ENCODE measurements at regions not wholly inside any gene's neighbourhood (a gene's known extent, or its start where the extent isn't known, plus 50 kb on each side); places are given as distances from the start of the nearest gene placed in this dataset.
"Not testable (repeated sequence)": the region's sequence is repeated elsewhere in the genome, so short reads cannot be mapped to it uniquely, and the experiment has no call there.

DNA sequence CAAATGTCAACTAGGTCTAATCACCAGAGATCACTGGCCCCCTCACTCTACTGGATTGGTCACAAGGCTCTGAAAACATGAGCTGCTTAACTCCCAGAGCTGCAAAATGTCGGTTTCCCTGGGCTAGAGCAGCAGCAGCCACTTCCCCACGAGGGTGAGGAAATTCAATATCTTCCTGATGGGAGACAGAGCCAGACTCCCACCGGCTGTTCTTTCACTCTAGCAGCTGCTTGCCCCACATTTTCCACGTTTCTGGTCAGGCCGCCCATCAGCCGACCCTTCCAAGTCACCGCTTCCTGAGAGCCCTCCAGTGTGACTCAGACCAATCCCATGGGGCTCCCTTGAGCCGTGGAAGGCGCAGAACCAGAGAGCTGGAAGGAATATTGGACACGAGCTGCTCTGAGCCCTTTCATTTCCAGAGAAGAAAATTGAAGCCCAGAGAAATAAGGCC, 227.0 kb downstream of the ADAMTS15 start:
- DNase-seq (ENCODE audit: low spot score): no peak

DNA sequence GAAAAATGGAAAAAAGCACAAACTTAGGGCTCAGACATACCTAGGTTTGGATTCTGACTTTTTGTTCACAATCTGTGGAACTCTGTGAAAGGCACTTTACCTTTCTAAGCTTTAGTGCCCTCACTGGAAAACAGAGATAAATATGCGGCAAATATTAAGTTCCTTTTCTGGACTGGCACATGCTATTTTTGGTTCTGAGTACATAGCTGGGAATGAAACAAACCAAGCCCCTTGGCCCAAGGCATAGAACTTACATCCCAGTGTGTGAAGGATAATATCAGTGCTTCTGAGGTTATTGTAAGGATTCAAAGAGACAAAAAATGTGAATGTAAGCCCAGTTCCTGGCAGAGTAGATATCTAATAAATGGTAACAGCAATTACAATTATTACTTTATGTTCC, 227.5 kb downstream of the ADAMTS15 start:
- DNase-seq (ENCODE audit: low spot score): no peak

GRCh38 chr11:130677486-130678153, 229.2 kb downstream of the ADAMTS15 start:
- no peak for DNase-seq (ENCODE audit: low spot score)

- DNase-seq (ENCODE audit: low spot score): no peak
These were observed 230.8 kb downstream of the ADAMTS15 start for GRCh38 chr11:130679247-130679646.

- not testable (repeated sequence) for DNase-seq (ENCODE audit: low spot score)
These were observed 233.8 kb downstream of the SNX19 start for GRCh38 chr11:130682471-130682870.

DNA sequence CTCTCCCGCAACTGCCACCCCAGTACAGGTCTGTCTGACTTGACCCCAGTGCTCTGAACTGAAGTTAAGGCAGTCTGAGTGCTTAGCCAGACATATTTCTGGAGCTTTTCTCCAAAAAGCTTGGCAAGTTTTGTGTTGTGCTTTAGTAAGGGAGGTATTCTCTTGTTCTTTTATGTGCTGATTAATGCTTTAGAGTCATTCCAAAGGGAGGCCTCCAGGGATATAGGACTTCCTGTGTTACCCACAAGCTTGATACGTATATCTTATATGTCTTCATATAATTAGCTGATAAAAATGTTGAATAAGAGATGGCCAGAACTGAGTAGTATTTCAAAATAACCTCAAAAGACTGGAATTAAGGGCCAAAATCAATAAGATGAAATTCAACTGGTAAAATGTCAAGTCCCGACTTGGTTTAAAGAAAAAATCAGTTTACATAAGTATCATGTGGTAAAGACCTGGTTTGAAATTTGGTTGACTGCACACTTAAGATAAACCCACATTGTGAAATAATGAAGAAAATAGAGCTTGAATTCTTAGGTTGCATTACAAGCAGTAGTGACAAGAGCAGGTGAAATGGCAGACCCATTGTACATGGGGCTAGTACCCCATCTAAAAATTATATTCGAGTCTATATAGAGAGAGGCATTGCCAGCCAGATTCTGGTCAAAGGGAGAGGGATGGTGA, 226.9 kb downstream of the SNX19 start:
- no peak for DNase-seq (ENCODE audit: low spot score)

DNA sequence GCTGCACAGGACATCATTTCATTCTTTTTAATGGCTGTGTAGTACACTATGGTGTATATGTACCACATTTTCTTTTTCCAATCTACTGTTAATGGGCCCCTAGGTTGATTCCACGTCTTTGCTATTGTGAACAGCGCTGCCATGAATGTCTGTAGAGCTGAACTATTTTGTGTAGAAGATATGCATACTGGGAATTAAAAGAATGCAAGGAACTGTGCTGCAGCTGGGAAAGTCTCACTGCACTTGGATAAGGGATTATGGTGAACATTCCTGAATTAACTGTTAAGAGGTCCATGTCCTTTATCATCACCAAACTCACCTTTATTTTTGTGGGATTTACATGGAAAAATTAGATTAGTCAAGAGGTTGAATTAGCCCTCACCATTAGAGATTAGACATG, 224.7 kb downstream of the SNX19 start:
- no peak for DNase-seq (ENCODE audit: low spot score)

GRCh38 chr11:130692220-130692619, 224.1 kb downstream of the SNX19 start:
- no peak for DNase-seq (ENCODE audit: low spot score)

GRCh38 chr11:130693543-130693942, 222.7 kb downstream of the SNX19 start:
- DNase-seq (ENCODE audit: low spot score): no peak

- DNase-seq (ENCODE audit: low spot score): no peak
These were observed 221.7 kb downstream of the SNX19 start for GRCh38 chr11:130694488-130695045.

DNA sequence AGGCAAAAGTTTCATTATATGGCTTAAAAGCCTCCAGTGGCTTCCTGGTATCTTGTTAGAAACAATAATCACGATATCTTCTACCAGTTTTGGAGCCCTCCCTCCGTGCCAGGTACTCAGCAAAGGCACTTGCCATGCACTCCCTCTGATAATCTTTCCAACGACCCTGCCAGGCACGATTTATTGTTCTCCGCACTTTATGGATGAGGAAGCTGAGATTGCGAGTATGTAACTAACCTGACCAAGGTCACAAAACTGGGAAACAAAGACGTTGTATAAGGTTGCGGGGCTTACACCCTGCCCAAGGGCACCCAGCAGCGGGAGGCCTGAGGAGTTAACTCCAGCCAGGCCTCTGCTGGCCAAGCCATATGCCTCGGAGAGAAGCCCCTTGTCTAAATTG, 218.1 kb downstream of the SNX19 start:
- DNase-seq (ENCODE audit: low spot score): no peak

- DNase-seq (ENCODE audit: low spot score): no peak
These were observed 216.7 kb downstream of the SNX19 start for GRCh38 chr11:130699561-130699960.

- DNase-seq (ENCODE audit: low spot score): no peak
These were observed 216.2 kb downstream of the SNX19 start for GRCh38 chr11:130700092-130700491.

DNA sequence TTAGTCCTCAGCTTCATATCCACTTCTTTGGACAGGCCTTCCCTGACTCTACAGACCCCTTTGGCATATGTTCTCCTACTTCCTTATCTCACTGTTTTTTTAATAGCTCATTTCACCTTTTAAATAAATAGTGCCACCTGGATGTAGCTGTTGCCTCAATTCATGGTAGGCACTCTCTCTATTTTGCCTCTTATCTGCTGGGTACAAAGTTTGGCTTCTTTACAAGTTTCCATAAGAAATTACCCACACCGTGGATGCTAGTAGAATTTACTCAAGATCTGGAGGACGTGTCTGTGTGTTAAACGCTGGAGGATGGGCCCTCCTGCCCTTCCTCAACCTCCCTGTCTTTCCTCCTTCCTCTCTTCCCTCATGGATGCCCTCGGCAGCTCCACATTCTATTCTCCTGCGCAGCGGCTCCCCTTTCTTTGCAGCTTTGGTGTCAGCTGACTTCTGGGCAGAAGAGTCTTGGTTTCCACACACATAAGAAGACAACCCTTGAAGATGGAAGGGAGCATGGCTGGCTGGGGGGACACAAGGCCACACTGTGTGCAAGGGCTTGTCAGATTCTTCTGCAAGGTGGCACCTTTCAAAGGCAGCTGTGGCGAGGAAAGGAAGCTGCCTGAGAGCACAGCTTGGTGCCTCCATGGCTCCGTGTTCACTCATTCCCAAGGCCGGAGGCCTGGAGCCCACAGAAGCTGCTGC, 212.6 kb downstream of the SNX19 start:
- DNase-seq (ENCODE audit: low spot score): no peak

DNA sequence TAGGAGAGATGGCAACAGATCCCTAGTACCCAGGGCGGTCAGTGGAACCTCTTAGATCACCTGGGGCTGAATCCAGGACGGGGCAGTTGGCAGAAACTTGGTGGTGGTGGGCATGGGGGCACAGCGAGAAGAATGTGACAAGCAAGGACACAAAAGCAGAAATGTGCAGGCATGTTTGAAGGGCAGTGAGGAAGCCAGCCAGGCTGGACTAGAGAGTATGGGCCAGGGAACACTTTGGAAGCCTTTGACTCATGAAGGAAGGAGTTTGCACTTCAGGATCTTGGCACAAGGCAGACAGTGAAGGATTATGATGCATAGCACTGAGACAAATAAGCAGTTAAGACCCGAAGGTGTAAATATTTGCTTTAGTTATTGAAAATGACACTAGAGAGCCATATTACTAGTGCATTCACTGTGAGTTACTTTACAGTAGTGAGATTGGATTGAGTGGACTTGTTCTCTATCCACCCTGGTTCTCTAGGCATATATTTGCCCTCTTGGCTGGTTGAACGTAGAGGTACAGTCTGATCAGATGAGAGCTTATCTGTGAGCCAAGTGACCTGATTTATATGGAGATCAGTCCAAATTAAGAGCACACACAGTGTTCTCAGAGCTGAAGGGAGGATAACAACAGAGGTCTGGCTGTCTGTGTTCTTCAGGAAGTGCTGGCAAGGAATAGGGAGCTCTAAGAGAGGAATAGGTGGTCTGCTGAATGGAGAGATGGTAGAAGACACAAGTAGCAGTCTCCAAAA, 210.4 kb downstream of the SNX19 start:
- DNase-seq (ENCODE audit: low spot score): no peak

- DNase-seq (ENCODE audit: low spot score): no peak
These were observed 209.7 kb downstream of the SNX19 start for GRCh38 chr11:130706572-130706971.

DNA sequence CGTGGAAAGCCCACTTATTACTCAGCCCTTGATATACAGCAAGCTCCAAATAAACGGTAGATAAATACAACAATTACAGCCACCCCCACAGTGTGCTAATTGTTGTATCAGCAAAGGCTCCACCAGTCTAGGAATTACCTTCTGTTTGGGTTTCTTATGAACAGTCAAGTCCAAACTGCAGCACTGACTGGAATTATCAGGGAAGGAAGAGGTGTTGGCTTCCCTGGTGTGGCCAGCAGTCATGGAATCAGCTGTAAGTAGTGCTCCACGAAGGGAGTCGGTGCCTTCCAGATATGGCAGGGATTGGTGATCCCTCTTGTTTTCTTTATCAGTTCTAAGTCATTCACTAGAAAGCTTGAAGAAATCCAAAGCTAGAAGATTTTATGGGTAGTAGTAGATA, 209.1 kb downstream of the SNX19 start:
- no peak for DNase-seq (ENCODE audit: low spot score)

GRCh38 chr11:130709531-130709930, 206.7 kb downstream of the SNX19 start:
- no peak for DNase-seq (ENCODE audit: low spot score)

DNA sequence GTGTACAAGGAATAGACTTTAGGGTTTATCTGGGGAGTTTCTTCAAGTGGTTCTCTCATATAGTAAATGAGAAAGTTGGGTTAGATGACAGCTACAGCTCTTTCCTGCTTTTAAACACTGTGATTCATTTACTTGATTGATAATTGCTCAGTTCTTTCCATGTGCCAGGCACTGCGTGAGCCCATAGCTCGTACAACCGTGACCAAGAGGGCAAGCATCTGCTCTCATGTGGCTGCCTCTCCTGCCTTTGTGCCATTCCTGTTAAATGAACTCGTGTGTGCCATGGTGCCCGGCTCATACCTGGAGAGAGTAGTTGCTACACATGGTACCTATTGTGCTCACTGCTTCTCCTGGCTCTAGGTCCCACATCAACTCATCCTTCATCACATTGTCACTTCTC, 206.3 kb downstream of the SNX19 start:
- no peak for DNase-seq (ENCODE audit: low spot score)

DNA sequence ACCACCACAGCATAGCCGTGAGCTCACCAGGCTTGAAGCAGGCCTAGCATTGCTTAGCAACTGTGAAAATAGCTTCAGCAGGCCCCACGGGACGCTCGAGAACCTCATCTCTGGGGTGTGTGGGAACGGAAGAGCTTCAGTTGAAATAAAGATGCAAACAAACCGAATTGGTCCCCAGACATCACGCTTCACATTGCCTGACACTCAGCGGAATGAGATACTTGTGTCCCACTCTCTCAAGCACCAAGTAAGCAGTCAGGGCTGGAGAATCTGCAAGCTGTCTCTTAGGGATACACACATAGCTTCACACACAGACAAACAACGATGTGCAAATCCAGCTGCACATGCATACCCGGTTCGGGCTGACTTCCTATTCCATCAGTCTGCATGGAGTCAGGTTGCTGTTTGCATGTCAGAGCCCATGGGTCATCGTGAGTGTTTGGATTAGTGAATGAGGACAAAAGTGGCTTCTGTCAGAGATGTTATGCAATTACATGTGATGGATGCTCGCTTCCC, 205.7 kb downstream of the SNX19 start:
- no peak for DNase-seq (ENCODE audit: low spot score)

- no peak for DNase-seq (ENCODE audit: low spot score)
These were observed 205.1 kb downstream of the SNX19 start for GRCh38 chr11:130711193-130711592.

DNA sequence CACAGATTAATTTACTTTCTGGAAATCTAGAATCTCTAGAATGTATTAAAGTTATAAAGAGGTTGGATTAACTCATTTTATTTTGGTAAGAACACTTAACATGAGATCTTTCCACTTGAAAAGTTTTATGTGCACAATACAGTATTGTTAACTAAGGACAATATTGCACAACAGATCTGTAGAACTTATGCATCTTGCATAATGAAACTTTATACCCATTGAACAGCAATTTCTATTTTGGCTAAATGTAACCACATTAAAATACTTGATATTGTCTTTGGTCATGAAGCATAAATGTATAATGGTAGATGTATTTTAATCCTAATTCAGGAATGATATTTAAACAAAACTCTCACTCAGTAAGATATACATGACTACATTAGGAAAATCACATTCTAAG, 203.8 kb downstream of the SNX19 start:
- no peak for DNase-seq (ENCODE audit: low spot score)

Measured in RKO (cell line).